HCT116 (cell line): ENCODE measurements at regions not wholly inside any gene's neighbourhood (a gene's known extent, or its start where the extent isn't known, plus 50 kb on each side); places are given as distances from the start of the nearest gene placed in this dataset.

Source experiments
- CTCF ChIP-seq, 3 experiments: fragments of 200-600 bp in 1 of 3; sonication (generic) in 1 of 3; IDR thresholded peaks in 2 of 3; conservative IDR thresholded peaks in 1 of 3; 2 replicates each; pipeline ENCODE4 v1.5.1; 2012 to 2017; ENCODE audit warnings: low read depth in 2 of 3, low read length in 2 of 3, antibody characterized with exemption in 1 of 3, borderline replicate concordance in 1 of 3, control low read depth in 1 of 3, mild to moderate bottlenecking in 1 of 3, mixed read lengths in 1 of 3, mixed run types in 1 of 3, moderate library complexity in 1 of 3; ENCODE audit not compliant: insufficient read depth in 1 of 3
- MAX ChIP-seq: IDR thresholded peaks from 2 replicates; pipeline ENCODE4 v1.6.1; 2012
- POLR2A ChIP-seq: IDR thresholded peaks from 2 replicates; pipeline ENCODE4 v1.7.0; 2011; ENCODE audit warnings: borderline replicate concordance; ENCODE audit not compliant: insufficient read depth, insufficient read length; ENCODE audit errors: extremely low read depth
- RAD21 ChIP-seq: IDR thresholded peaks from 2 replicates; pipeline ENCODE4 v1.6.1; 2012; ENCODE audit warnings: low read depth, mild to moderate bottlenecking
- REST ChIP-seq: IDR thresholded peaks from 2 replicates; pipeline ENCODE4 v1.6.1; 2012; ENCODE audit warnings: low read depth
- SP1 ChIP-seq: IDR thresholded peaks from 2 replicates; pipeline ENCODE4 v1.6.1; 2012; ENCODE audit warnings: low read depth
- SRF ChIP-seq: IDR thresholded peaks from 2 replicates; pipeline ENCODE4 v1.6.1; 2012; ENCODE audit warnings: low read depth
- YY1 ChIP-seq: IDR thresholded peaks from 2 replicates; pipeline ENCODE4 v1.6.1; 2011; ENCODE audit warnings: low read length, low read depth, moderate library complexity, mild to moderate bottlenecking; ENCODE audit not compliant: insufficient replicate concordance; ENCODE audit errors: extremely low read depth
- ZBTB33 ChIP-seq: IDR thresholded peaks from 2 replicates; pipeline ENCODE4 v1.6.1; 2011; ENCODE audit warnings: mild to moderate bottlenecking, low read length, moderate library complexity; ENCODE audit not compliant: insufficient replicate concordance; ENCODE audit errors: extremely low read depth
- ZFX ChIP-seq: fragments of 450-650 bp; IDR thresholded peaks from 2 replicates; pipeline ENCODE4 v1.6.1; 2017
- ZNF274 ChIP-seq: fragments of 200-500 bp; sonication (Bioruptor generic); IDR thresholded peaks from 2 replicates; pipeline ENCODE4 v1.6.1; 2014; ENCODE audit warnings: mild to moderate bottlenecking, low read depth, low read length, inconsistent platforms

- TF ChIP-seq CTCF (IDR thresholded peaks at IDR 0.05 in 2 of 3, conservative IDR thresholded peaks at IDR 0.05 in 1 of 3; ENCODE audit: borderline replicate concordance in 1 of 3, insufficient read depth in 1 of 3, low read depth in 2 of 3, low read length in 2 of 3) (no peak), SP1 (no peak), ZFX (no peak), MAX (no peak), YY1 (no peak), REST (no peak), POLR2A (no peak), ZBTB33 (no peak), RAD21 (no peak), SRF (no peak), ZNF274 (no peak)
Observed at GRCh38 chr6:142653710-142654420, 291.1 kb downstream of the HIVEP2 start.
